GM18498 (cell line): ENCODE measurements at regions not wholly inside any gene's neighbourhood (a gene's known extent, or its start where the extent isn't known, plus 50 kb on each side); places are given as distances from the start of the nearest gene placed in this dataset.
A peak's percentile ranks its signal among the peaks of the same experiment; 100 is the strongest.

Experiments used
- ATAC-seq: cut with Tn5 transposase; IDR thresholded peaks from one replicate; pipeline ENCODE4 v1.9.1; 2021; ENCODE audit warnings: mild to moderate bottlenecking, moderate library complexity; ENCODE audit not compliant: unreplicated experiment

GRCh38 chr5:114010362-114010761, 351.5 kb upstream of the KCNN2 start:
- ATAC-seq = no peak

GRCh38 chr5:114018186-114018585, 343.7 kb upstream of the KCNN2 start:
- ATAC-seq = no peak

- ATAC-seq = no peak
Measured at GRCh38 chr5:114038756-114039155, 323.1 kb upstream of the KCNN2 start.

- ATAC-seq = no peak
Measured at GRCh38 chr5:114050087-114050486, 311.8 kb upstream of the KCNN2 start.

- ATAC-seq = no peak
Measured at GRCh38 chr5:114053372-114053771, 308.5 kb upstream of the KCNN2 start.

- no peak for ATAC-seq
Measured at GRCh38 chr5:114054594-114054993, 307.3 kb upstream of the KCNN2 start.

GRCh38 chr5:114055318-114056184, 306.3 kb upstream of the KCNN2 start:
- ATAC-seq = no peak

GRCh38 chr5:114056185-114056538, 305.7 kb upstream of the KCNN2 start:
- no peak for ATAC-seq

GRCh38 chr5:114060866-114061265, 301.0 kb upstream of the KCNN2 start:
- no peak for ATAC-seq

- no peak for ATAC-seq
Measured at GRCh38 chr5:114062932-114063867, 298.7 kb upstream of the KCNN2 start.

- no peak for ATAC-seq
Measured at GRCh38 chr5:114065912-114066311, 296.0 kb upstream of the KCNN2 start.

- ATAC-seq = no peak
Measured at GRCh38 chr5:114070093-114070722, 291.7 kb upstream of the KCNN2 start.

GRCh38 chr5:114089259-114089658, 272.6 kb upstream of the KCNN2 start:
- no peak for ATAC-seq

GRCh38 chr5:114097570-114097969, 264.3 kb upstream of the KCNN2 start:
- no peak for ATAC-seq

GRCh38 chr5:114099161-114099560, 262.7 kb upstream of the KCNN2 start:
- ATAC-seq = no peak

GRCh38 chr5:114101153-114101552, 260.7 kb upstream of the KCNN2 start:
- peak; percentile 65 for ATAC-seq

GRCh38 chr5:114113604-114114003, 248.3 kb upstream of the KCNN2 start:
- ATAC-seq = no peak

- no peak for ATAC-seq
Measured at GRCh38 chr5:114116981-114117380, 244.9 kb upstream of the KCNN2 start.

GRCh38 chr5:114118511-114118910, 243.4 kb upstream of the KCNN2 start:
- peak; percentile 65 for ATAC-seq

GRCh38 chr5:114120166-114120565, 241.7 kb upstream of the KCNN2 start:
- no peak for ATAC-seq

- ATAC-seq = no peak
Measured at GRCh38 chr5:114122852-114123251, 239.0 kb upstream of the KCNN2 start.
